Osteoblast (primary cell): ENCODE measurements at regions not wholly inside any gene's neighbourhood (a gene's known extent, or its start where the extent isn't known, plus 50 kb on each side); places are given as distances from the start of the nearest gene placed in this dataset.

Source experiments
- DNase-seq: peaks from one replicate; pipeline ENCODE4 v3.0.0; 2011; ENCODE audit warnings: low spot score, mixed read lengths; ENCODE audit not compliant: insufficient read length; ENCODE audit errors: missing footprints
- H2AFZ ChIP-seq: 2 replicates; pipeline ENCODE4 v1.6.0; 2011; ENCODE audit warnings: mild to moderate bottlenecking, low read length
- H3K27ac ChIP-seq: 2 replicates; pipeline ENCODE4 v1.5.1; 2011; ENCODE audit warnings: mild to moderate bottlenecking, low read depth, low read length, moderate library complexity
- H3K27me3 ChIP-seq: 2 replicates; pipeline ENCODE4 v1.6.0; 2012; ENCODE audit warnings: mild to moderate bottlenecking, control low read depth, inconsistent platforms, low read length, moderate library complexity; ENCODE audit not compliant: insufficient read depth
- H3K36me3 ChIP-seq: 2 replicates; pipeline ENCODE4 v1.5.1; 2011; ENCODE audit warnings: mild to moderate bottlenecking, low read length, control low read depth, moderate library complexity; ENCODE audit not compliant: insufficient read depth
- H3K4me1 ChIP-seq: 2 replicates; pipeline ENCODE4 v1.5.1; 2011; ENCODE audit warnings: mild to moderate bottlenecking, low read length, control low read depth, moderate library complexity; ENCODE audit not compliant: insufficient read depth
- H3K4me2 ChIP-seq: 2 replicates; pipeline ENCODE4 v1.6.0; 2011; ENCODE audit warnings: mild to moderate bottlenecking, low read length; ENCODE audit not compliant: insufficient read depth
- H3K4me3 ChIP-seq: fragments of 200-600 bp; sonication (generic); 3 replicates; pipeline ENCODE4 v1.5.1; 2012; ENCODE audit warnings: mild to moderate bottlenecking, low read length, inconsistent platforms; ENCODE audit not compliant: insufficient read depth
- H3K79me2 ChIP-seq: 2 replicates; pipeline ENCODE4 v1.6.0; 2012; ENCODE audit warnings: mild to moderate bottlenecking, low read length, control low read depth, inconsistent platforms; ENCODE audit not compliant: insufficient read depth
- H3K9me3 ChIP-seq: 2 replicates; pipeline ENCODE4 v1.5.1; 2011; ENCODE audit warnings: low read depth, low read length, control low read depth
- H4K20me1 ChIP-seq: 2 replicates; pipeline ENCODE4 v1.6.0; 2012; ENCODE audit warnings: mild to moderate bottlenecking, low read length, control low read depth; ENCODE audit not compliant: insufficient read depth
- TF ChIP-seq, protein P1 (sequence below): IDR thresholded peaks from 2 replicates; pipeline ENCODE4 v1.5.1; 2011; ENCODE audit warnings: mild to moderate bottlenecking, low read depth, low read length, moderate library complexity; ENCODE audit errors: extremely low read depth

DNA sequence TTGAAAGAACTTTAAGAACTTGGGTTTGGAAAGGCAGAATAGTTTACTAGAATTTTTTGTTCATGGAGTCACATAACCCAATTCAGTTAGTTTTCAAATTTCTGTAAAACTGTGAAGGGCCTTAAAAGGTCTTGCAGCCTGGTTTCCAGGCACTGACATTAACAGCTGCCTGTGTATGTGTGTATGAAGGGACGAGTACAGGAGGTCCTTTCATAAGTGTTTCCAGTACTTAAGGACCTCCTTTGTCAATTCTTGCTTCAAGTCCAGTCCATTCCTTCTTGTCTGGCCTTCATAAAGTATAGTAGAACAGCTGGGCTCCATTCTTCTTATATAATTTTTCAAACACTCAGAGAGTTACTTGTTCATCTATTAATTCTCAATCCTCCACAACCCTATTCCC lies 136.5 kb downstream of the NR4A2 start:
- Histone ChIP-seq H3K36me3 (no peaks in the 10 kb centered on the region), H3K4me3 (no peak overlapping the region), H4K20me1 (no peaks in the 10 kb centered on the region), H3K4me1 (no peaks in the 10 kb centered on the region), H3K9me3 (no peaks in the 10 kb centered on the region), H3K27ac (no peak overlapping the region), H3K4me2 (no peak overlapping the region), H3K79me2 (no peaks in the 10 kb centered on the region), H2AFZ (no peak overlapping the region), H3K27me3 (no peaks in the 10 kb centered on the region)
- TF ChIP-seq, protein P1, sequence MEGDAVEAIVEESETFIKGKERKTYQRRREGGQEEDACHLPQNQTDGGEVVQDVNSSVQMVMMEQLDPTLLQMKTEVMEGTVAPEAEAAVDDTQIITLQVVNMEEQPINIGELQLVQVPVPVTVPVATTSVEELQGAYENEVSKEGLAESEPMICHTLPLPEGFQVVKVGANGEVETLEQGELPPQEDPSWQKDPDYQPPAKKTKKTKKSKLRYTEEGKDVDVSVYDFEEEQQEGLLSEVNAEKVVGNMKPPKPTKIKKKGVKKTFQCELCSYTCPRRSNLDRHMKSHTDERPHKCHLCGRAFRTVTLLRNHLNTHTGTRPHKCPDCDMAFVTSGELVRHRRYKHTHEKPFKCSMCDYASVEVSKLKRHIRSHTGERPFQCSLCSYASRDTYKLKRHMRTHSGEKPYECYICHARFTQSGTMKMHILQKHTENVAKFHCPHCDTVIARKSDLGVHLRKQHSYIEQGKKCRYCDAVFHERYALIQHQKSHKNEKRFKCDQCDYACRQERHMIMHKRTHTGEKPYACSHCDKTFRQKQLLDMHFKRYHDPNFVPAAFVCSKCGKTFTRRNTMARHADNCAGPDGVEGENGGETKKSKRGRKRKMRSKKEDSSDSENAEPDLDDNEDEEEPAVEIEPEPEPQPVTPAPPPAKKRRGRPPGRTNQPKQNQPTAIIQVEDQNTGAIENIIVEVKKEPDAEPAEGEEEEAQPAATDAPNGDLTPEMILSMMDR = no peak
- no peak for DNase-seq

DNA sequence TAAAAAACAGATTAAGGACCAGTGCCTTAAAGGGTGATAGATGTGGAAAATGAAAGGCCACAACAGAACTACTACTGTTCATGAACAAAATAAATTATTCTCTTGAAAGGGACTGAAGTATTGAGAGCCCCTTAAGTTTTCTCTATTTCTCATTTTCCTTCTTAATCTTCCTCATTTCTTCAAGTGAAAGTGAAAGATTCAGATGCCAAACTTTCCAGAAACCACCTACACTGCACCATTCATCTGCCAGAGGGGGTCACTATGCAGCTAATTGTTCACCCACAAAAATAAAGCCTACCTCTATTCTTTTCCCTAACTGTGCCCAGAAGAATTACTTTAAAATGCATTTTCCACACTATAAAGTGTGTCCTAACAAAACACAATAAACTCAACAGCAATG lies 140.1 kb downstream of the NR4A2 start:
- H3K4me1 ChIP-seq = no peaks in the 10 kb centered on the region
- no peak overlapping the region for H3K4me3 ChIP-seq
- no peaks in the 10 kb centered on the region for H3K9me3 ChIP-seq
- H3K27ac ChIP-seq = no peak overlapping the region
- no peak overlapping the region for H2AFZ ChIP-seq
- no peak for DNase-seq
- no peaks in the 10 kb centered on the region for H3K36me3 ChIP-seq
- H3K4me2 ChIP-seq = no peak overlapping the region
- H4K20me1 ChIP-seq = no peaks in the 10 kb centered on the region
- no peaks in the 10 kb centered on the region for H3K79me2 ChIP-seq
- TF ChIP-seq, protein P1 = peak; percentile 14
- no peaks in the 10 kb centered on the region for H3K27me3 ChIP-seq

- DNase-seq = no peak
- Histone ChIP-seq H3K4me1 (no peaks in the 10 kb centered on the region), H3K79me2 (no peaks in the 10 kb centered on the region), H3K27me3 (no peaks in the 10 kb centered on the region), H3K27ac (no peak overlapping the region), H4K20me1 (no peaks in the 10 kb centered on the region), H3K4me2 (no peak overlapping the region), H2AFZ (no peak overlapping the region), H3K9me3 (no peaks in the 10 kb centered on the region), H3K36me3 (no peaks in the 10 kb centered on the region), H3K4me3 (no peak overlapping the region)
- TF ChIP-seq, protein P1 = no peak
Measured at GRCh38 chr2:156191527-156191926, 141.0 kb downstream of the NR4A2 start.

DNA sequence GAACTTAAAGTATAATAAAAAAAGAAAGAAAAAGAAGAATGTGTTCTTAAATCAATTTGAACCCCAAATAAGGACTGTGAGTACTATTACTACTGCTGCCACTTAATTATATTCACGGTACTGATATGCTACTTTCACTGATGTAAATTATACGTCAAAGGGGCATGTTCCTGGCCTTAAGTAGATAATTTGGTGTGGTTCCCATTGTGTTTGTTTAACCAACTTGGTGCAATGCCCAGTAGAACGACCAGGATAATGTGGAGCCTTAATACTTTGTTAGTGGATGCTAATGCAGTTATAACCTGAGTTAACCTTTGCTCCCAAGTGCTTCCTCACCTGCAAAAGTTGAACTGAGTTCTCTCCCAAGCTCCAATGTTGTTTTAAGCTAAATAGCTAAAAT lies 142.0 kb downstream of the NR4A2 start:
- no peak for DNase-seq
- no peaks in the 10 kb centered on the region for H3K36me3 ChIP-seq
- TF ChIP-seq, protein P1 = no peak
- no peak overlapping the region for H3K4me2 ChIP-seq
- H4K20me1 ChIP-seq = no peaks in the 10 kb centered on the region
- H2AFZ ChIP-seq = no peak overlapping the region
- no peaks in the 10 kb centered on the region for H3K79me2 ChIP-seq
- no peaks in the 10 kb centered on the region for H3K4me1 ChIP-seq
- no peak overlapping the region for H3K27ac ChIP-seq
- no peaks in the 10 kb centered on the region for H3K27me3 ChIP-seq
- H3K9me3 ChIP-seq = no peaks in the 10 kb centered on the region
- H3K4me3 ChIP-seq = no peak overlapping the region
